Gastrocnemius medialis (tissue), 4 donors: ENCODE measurements at regions not wholly inside any gene's neighbourhood (a gene's known extent, or its start where the extent isn't known, plus 50 kb on each side); places are given as distances from the start of the nearest gene placed in this dataset.

Experiments
- ATAC-seq, 2 donors: fragments of 150-250 bp; one replicate each; pipeline ENCODE4 v1.9.1; 2016
- DNase-seq, 2 donors: peaks; one replicate each; pipeline ENCODE4 v3.0.0-alpha.2; 2019
- H3K27ac ChIP-seq, 4 donors: fragments of 200-600 bp; sonication (generic); 1 replicate in 1 of 4; 2 replicates in 3 of 4; pipeline ENCODE4 v1.5.1; 2016 to 2018; ENCODE audit warnings: mild to moderate bottlenecking in 2 of 4, moderate library complexity in 1 of 4
- H3K27me3 ChIP-seq, 3 donors: fragments of 200-600 bp; sonication (generic) in 2 of 3; 1 replicate in 1 of 3; 2 replicates in 2 of 3; pipeline versions ENCODE4 v1.5.1 to v1.6.0; 2016 to 2019; ENCODE audit warnings: mild to moderate bottlenecking in 1 of 3, moderate library complexity in 1 of 3
- H3K36me3 ChIP-seq, 2 donors: fragments of 200-600 bp; sonication (generic) in 1 of 2; one replicate each; pipeline ENCODE4 v1.5.1; 2017 to 2018
- H3K4me1 ChIP-seq, 2 donors: fragments of 200-600 bp; sonication (generic) in 1 of 2; one replicate each; pipeline ENCODE4 v1.5.1; 2016 to 2017; ENCODE audit warnings: mild to moderate bottlenecking in 2 of 2
- H3K4me3 ChIP-seq, 4 donors: fragments of 200-600 bp; sonication (generic) in 3 of 4; 1 replicate in 1 of 4; 2 replicates in 3 of 4; pipeline ENCODE4 v1.5.1; 2016 to 2019; ENCODE audit warnings: mild to moderate bottlenecking in 2 of 4
- H3K9me3 ChIP-seq, 3 donors: fragments of 200-600 bp; sonication (generic) in 2 of 3; 1 replicate in 1 of 3; 2 replicates in 2 of 3; pipeline ENCODE4 v1.5.1; 2016 to 2019
- POLR2A ChIP-seq, 2 donors: fragments of 450-650 bp; IDR thresholded peaks; one replicate each; pipeline ENCODE4 v1.6.1; 2017; ENCODE audit warnings: antibody characterized with exemption in 2 of 2, mild to moderate bottlenecking in 2 of 2, moderate library complexity in 2 of 2
- in situ Hi-C, 4 donors: fragments of 200-750 bp; cut with MboI; loops; one replicate each; pipeline versions ENCODE4 v1.15.0 to v1.8.0; 2017; ENCODE audit warnings: low sequenced_read_pairs in 4 of 4
- intact Hi-C: fragments of 100-400 bp; cut with DNase I; formaldehyde crosslinking; loops from one replicate; pipeline ENCODE4 v1.15.1; 2023; ENCODE audit warnings: low total_unique reads
- TF ChIP-seq, protein P1 (sequence below), 5 experiments: fragments of 450-650 bp in 3 of 5; fragments of 200-600 bp in 2 of 5; sonication (generic) in 2 of 5; IDR thresholded peaks in 4 of 5; conservative IDR thresholded peaks in 1 of 5; 1 replicate in 4 of 5; 2 replicates in 1 of 5; pipeline ENCODE4 v1.5.1; 2016 to 2019; ENCODE audit warnings: antibody characterized with exemption in 5 of 5, mild to moderate bottlenecking in 3 of 5, moderate library complexity in 3 of 5

DNA sequence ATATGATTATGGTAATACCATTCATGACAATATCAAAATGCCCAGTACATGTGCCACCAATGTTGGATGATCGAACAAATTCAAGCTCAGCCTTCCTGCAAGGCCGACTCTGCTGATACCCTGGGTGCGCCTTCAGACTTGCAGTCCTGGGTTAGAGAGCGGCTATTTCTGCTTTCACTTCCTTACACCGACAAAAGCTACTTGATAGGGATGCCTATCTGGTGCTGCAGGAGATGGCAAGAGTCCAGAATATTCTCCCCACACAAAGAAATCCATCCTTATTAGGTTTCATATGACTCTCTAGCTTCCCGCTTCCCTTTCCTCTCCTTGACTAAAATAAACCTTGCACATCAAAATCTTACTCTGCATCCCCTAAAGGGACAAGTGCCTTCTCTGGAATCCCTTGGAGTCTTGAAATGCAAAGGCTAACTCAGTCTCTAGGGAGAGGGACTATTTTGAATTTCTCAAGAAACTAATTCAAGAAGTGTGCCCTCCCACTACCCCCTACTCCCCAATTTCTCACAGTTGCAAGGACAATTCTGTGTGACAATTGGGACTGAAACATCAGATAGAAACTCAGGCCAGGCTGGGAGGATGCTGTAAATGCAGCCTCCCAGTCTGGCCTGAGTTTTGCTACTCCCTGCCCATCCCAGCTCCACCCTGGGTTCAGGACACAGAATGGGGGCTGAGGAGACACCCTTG is 103.1 kb upstream of the USP24 start:
- H3K4me3 ChIP-seq: no peak overlapping the region
- in situ Hi-C loops (no loop called here), intact Hi-C loops (no loop called here)
- H3K36me3 ChIP-seq: no peaks in the 10 kb centered on the region
- H3K4me1 ChIP-seq: no peaks in the 10 kb centered on the region
- no peaks in the 10 kb centered on the region for H3K27me3 ChIP-seq
- no peak for TF ChIP-seq POLR2A (IDR thresholded peaks at IDR 0.05)
- TF ChIP-seq, protein P1, sequence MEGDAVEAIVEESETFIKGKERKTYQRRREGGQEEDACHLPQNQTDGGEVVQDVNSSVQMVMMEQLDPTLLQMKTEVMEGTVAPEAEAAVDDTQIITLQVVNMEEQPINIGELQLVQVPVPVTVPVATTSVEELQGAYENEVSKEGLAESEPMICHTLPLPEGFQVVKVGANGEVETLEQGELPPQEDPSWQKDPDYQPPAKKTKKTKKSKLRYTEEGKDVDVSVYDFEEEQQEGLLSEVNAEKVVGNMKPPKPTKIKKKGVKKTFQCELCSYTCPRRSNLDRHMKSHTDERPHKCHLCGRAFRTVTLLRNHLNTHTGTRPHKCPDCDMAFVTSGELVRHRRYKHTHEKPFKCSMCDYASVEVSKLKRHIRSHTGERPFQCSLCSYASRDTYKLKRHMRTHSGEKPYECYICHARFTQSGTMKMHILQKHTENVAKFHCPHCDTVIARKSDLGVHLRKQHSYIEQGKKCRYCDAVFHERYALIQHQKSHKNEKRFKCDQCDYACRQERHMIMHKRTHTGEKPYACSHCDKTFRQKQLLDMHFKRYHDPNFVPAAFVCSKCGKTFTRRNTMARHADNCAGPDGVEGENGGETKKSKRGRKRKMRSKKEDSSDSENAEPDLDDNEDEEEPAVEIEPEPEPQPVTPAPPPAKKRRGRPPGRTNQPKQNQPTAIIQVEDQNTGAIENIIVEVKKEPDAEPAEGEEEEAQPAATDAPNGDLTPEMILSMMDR (IDR thresholded peaks at IDR 0.05 in 4 of 5, conservative IDR thresholded peaks at IDR 0.05 in 1 of 5): no peak
- no peaks in the 10 kb centered on the region for H3K9me3 ChIP-seq
- H3K27ac ChIP-seq: no peak overlapping the region
- ATAC-seq (no peak), DNase-seq (no peak)

DNA sequence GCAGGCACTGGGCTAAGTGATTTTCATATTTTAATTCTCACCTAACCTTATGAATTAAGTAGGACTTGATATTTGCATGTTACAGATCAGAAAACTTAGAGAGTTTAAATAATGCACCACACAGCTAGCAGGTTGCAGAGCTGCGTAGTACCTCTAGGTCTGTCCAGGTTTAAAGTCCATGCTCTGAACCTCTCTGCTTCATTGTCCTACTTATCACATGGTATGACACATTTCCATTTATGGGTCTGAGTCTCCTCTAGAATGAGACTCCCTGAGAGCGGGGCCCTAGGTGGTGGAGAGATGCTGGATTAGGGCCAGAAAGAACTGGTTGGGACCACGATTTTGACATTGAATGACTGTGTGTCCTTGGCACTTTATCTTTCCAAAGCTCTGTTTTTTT is 102.5 kb upstream of the USP24 start:
- intact Hi-C loops: no loop called here
- in situ Hi-C loops: no loop called here
- no peak for ATAC-seq
- Histone ChIP-seq H3K4me1 (no peaks in the 10 kb centered on the region), H3K9me3 (no peaks in the 10 kb centered on the region), H3K36me3 (no peaks in the 10 kb centered on the region), H3K27me3 (no peaks in the 10 kb centered on the region), H3K27ac (no peak overlapping the region), H3K4me3 (no peak overlapping the region)
- TF ChIP-seq, protein P1 (IDR thresholded peaks at IDR 0.05 in 4 of 5, conservative IDR thresholded peaks at IDR 0.05 in 1 of 5): no peak
- no peak for TF ChIP-seq POLR2A (IDR thresholded peaks at IDR 0.05)
- DNase-seq: no peak

GRCh38 chr1:55316947-55317662 is 101.9 kb upstream of the USP24 start:
- no peaks in the 10 kb centered on the region for H3K4me1 ChIP-seq
- H3K27me3 ChIP-seq: no peaks in the 10 kb centered on the region
- intact Hi-C loops (no loop called here), in situ Hi-C loops (no loop called here)
- no peak overlapping the region for H3K4me3 ChIP-seq
- DNase-seq: no peak
- no peak for ATAC-seq
- no peaks in the 10 kb centered on the region for H3K9me3 ChIP-seq
- no peaks in the 10 kb centered on the region for H3K36me3 ChIP-seq
- TF ChIP-seq, protein P1 (IDR thresholded peaks at IDR 0.05 in 4 of 5, conservative IDR thresholded peaks at IDR 0.05 in 1 of 5): no peak
- TF ChIP-seq POLR2A (IDR thresholded peaks at IDR 0.05): no peak
- no peak overlapping the region for H3K27ac ChIP-seq

GRCh38 chr1:55316502-55316901 is 101.3 kb upstream of the USP24 start:
- no peak overlapping the region for H3K27ac ChIP-seq
- no peak overlapping the region for H3K4me3 ChIP-seq
- TF ChIP-seq, protein P1 (IDR thresholded peaks at IDR 0.05 in 4 of 5, conservative IDR thresholded peaks at IDR 0.05 in 1 of 5): no peak
- no peak for TF ChIP-seq POLR2A (IDR thresholded peaks at IDR 0.05)
- no peak for ATAC-seq
- no peaks in the 10 kb centered on the region for H3K27me3 ChIP-seq
- intact Hi-C loops (no loop called here), in situ Hi-C loops (no loop called here)
- no peaks in the 10 kb centered on the region for H3K36me3 ChIP-seq
- no peak for DNase-seq
- H3K4me1 ChIP-seq: no peaks in the 10 kb centered on the region
- H3K9me3 ChIP-seq: no peaks in the 10 kb centered on the region
